GM12874 (cell line): ENCODE measurements at regions not wholly inside any gene's neighbourhood (a gene's known extent, or its start where the extent isn't known, plus 50 kb on each side); places are given as distances from the start of the nearest gene placed in this dataset.

Experiments used
- CTCF ChIP-seq: IDR thresholded peaks from 2 replicates; pipeline ENCODE4 v1.5.1; 2011; ENCODE audit warnings: low read depth, mild to moderate bottlenecking, control low read depth, low read length, moderate library complexity; ENCODE audit not compliant: insufficient read depth

GRCh38 chr5:167786871-167787578 is 504.4 kb upstream of the WWC1 start:
- no peak for TF ChIP-seq CTCF

- no peak for TF ChIP-seq CTCF
Measured at GRCh38 chr5:167790045-167790444, 501.4 kb upstream of the WWC1 start.

DNA sequence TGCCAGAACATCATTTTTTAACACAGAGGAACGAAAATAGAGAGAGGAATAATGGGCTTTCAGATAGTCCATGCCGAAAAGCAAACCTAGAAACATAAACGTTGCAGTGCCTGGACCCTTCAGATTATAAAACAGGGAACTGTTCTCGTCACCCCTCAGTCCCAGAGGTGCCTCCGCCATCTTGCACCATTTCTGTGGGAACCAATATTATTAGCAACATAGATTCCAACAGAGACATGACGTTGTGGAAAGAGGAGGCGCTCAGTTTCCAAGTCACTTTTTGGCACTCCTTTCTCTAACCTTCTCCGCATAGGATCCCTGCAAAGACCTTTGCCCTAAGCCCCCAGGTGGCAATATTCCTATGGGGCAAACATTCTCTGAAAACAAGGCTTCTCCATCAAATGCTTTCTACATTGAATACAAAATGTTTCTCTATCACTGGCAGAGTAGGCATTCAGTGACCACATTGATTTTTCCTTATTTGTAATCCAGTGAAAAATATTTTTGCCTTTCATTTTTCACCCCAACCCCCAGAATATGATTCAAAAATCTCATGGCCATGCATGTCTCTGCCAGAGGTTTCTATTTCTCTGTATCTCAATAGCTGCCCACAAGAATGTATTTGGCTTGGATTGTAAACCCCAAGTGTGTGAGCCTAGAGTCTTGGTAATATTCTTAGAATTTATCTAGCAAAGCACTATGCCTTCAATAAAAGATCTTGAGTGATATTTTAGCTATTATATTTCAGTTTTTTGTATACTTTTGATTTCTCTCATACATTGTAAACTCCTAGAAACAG is 500.8 kb upstream of the WWC1 start:
- no peak for TF ChIP-seq CTCF

DNA sequence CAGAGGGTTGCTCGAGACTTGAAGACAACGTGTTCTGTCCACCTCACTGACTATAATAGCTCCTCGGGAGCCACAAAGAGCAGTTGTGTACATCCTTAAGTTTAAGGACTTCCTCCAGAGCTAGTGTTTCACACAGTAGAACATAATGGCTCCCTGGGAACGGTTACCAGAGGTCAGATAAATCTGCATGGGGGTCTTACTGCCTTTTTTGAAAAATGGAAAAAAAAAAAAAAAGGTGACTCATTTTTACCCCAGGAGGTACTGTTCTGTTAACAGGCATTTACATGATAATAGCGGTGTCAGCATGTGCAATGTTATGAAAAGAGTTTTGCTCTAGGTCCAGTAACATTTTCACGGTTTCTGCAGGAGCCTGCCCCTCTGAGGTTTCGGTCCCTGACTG is 498.9 kb upstream of the WWC1 start:
- no peak for TF ChIP-seq CTCF

DNA sequence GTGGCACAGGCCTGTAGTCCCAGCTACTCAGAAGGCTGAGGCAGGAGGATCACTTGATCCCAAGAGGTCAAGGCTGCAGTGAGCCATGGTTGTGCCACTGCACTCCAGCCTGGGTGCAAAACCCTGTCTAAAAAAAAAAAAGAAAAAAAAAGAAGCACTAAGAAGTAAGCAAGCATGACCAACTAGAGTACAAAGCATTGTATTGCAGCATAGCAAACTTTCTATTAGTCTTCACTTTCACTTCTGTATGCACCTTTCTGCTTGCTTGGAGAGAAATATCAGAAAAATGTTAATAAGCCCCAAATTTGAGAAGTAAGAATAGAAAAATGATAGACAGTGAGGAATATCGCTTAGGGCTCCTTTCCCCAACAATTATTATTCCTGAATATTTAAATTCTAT is 497.7 kb upstream of the WWC1 start:
- no peak for TF ChIP-seq CTCF

DNA sequence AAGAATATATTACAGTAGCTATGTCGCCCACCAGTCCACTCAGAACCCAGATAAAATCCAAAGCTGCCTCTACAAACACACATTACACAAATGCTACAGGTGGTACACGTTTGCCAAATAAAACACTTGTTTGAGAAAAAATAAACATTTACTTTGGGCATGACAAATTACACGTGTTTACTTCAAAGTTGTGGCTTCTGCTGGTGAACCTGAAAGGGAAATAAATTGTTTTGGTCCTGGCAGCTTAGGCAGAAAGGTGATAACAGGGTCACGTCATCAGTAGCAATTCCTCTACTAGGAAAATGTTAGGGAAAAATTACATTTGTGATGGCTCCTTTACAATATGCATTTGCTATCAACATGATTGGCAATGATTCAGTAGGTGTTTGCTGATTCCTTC is 497.3 kb upstream of the WWC1 start:
- TF ChIP-seq CTCF, result no peak

DNA sequence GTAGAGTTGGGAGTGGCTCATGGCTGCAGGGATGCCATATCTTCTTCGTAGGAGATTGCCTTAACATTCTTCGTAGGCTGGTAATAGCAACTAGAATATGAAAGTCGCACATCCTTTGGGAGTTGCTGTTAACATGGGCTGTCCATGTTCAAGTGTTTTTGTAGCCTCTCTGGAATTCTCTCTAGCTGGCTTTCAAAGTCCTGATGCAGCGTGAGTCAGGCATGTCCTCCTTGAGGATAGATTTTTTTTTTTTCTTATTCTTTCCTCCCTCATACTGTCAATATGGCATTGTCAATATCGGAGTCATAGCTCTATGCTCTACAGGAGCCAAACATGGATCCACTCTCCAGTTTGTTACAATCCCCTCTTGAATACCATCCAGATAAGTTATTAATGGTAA is 494.8 kb upstream of the WWC1 start:
- no peak for TF ChIP-seq CTCF
